ENCODE measurements at regions not wholly inside any gene's neighbourhood (a gene's known extent, or its start where the extent isn't known, plus 50 kb on each side); places are given as distances from the start of the nearest gene placed in this dataset.
"Not testable (repeated sequence)": the region's sequence is repeated elsewhere in the genome, so short reads cannot be mapped to it uniquely, and the experiment has no call there.

DNA sequence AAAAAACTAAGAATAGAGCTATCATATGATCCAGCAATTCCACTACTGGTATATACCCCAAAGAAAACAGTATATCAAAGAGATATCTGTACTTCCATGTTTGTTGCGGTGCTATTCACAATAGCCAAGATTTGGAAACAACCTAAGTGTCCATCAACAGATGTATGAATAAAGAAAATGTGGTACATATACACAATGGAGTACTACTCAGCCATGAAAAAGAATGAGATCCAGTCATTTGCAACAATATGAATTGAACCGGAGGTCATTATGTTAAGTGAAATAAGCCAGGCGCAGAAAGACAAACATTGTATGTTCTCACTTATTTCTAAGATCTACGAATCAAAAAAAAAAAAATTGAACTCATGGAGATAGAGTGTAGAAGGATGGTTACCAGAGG is 97.8 kb upstream of the MMADHC start:
- ATAC-seq, result not testable (repeated sequence)
- TF ChIP-seq ZNF8 (CRISPR knock-in tag; IDR thresholded peaks at IDR 0.05), result peak; percentile 90

DNA sequence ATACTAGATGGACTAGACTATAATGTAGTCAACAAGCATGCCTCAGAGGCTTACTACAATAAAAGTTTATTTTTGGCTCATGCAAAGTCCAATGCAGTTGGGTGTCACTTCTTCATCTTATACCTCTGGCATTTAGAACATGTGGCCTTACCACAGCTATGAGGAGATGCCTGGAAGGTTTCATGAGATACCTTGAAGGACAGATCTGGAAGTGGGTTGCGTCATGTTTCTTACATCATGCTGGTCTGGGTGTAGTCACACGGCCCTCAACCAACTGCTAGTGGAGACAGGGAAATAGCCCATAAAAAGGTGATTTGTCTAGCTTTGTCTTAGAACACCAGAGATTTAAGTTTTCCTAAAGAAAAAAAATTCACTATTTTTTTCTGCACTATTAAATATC is 91.7 kb upstream of the MMADHC start:
- TF ChIP-seq ISL1 (CRISPR knock-in tag; IDR thresholded peaks at IDR 0.05), result no peak
- no peak for TF ChIP-seq ZC3H10 (CRISPR knock-in tag; IDR thresholded peaks at IDR 0.05)
- TF ChIP-seq TOX (CRISPR knock-in tag; IDR thresholded peaks at IDR 0.05; ENCODE audit: borderline replicate concordance), result no peak
- TF ChIP-seq OSR1 (CRISPR knock-in tag; IDR thresholded peaks at IDR 0.05), result no peak
- ATAC-seq, result no peak

DNA sequence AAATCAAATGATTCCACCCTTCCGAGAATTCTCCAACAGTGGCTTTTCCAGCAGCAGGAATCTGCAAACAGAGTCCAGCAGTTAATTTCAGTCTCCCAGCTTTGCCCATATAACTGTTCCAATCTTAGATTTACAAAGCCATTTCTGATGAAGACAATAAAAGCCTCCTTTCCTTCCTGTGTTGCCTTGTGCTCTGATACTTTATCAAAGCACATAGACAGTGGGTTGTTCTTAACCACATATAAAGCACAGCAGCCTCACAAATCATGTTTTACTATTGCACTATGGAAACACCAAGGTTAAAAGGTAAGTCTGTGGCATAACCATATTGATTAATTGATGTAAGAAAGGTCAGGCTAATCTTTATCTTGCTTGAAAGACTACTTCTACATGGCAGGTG is 89.8 kb upstream of the MMADHC start:
- no peak for ATAC-seq

DNA sequence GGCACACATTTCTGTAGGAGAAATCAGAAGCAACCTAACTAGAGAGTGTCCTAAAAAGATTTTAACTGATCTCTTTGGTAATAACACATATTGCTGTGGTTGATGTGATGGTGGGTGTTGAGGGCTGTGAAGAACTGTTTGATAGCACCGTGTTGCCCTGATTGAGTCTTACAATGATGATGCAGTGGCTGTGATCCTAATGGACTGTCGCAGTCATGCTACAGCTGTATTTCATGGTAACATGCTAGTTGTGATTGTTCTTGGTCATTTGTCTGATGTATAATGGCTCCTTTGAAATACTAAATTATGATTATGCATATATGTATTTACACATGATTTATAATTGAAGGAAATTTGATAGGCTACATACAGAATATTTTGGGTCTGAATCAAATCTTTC is 82.5 kb upstream of the MMADHC start:
- TF ChIP-seq ZNF8 (CRISPR knock-in tag; IDR thresholded peaks at IDR 0.05), result no peak
- TF ChIP-seq, protein P1, sequence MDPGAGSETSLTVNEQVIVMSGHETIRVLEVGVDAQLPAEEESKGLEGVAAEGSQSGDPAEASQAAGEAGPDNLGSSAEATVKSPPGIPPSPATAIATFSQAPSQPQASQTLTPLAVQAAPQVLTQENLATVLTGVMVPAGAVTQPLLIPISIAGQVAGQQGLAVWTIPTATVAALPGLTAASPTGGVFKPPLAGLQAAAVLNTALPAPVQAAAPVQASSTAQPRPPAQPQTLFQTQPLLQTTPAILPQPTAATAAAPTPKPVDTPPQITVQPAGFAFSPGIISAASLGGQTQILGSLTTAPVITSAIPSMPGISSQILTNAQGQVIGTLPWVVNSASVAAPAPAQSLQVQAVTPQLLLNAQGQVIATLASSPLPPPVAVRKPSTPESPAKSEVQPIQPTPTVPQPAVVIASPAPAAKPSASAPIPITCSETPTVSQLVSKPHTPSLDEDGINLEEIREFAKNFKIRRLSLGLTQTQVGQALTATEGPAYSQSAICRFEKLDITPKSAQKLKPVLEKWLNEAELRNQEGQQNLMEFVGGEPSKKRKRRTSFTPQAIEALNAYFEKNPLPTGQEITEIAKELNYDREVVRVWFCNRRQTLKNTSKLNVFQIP (CRISPR knock-in tag; IDR thresholded peaks at IDR 0.05; ENCODE audit: borderline replicate concordance, low read depth), result no peak
- no peak for TF ChIP-seq ZNF70 (CRISPR knock-in tag; IDR thresholded peaks at IDR 0.05)
- TF ChIP-seq ZFP30 (CRISPR knock-in tag; IDR thresholded peaks at IDR 0.05), result no peak
- TF ChIP-seq, protein P2, sequence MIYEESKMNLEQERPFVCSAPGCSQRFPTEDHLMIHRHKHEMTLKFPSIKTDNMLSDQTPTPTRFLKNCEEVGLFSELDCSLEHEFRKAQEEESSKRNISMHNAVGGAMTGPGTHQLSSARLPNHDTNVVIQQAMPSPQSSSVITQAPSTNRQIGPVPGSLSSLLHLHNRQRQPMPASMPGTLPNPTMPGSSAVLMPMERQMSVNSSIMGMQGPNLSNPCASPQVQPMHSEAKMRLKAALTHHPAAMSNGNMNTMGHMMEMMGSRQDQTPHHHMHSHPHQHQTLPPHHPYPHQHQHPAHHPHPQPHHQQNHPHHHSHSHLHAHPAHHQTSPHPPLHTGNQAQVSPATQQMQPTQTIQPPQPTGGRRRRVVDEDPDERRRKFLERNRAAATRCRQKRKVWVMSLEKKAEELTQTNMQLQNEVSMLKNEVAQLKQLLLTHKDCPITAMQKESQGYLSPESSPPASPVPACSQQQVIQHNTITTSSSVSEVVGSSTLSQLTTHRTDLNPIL (CRISPR knock-in tag; IDR thresholded peaks at IDR 0.05; ENCODE audit: low read depth), result no peak
- TF ChIP-seq TOX (CRISPR knock-in tag; IDR thresholded peaks at IDR 0.05; ENCODE audit: borderline replicate concordance), result no peak
- TF ChIP-seq SNAI2 (CRISPR knock-in tag; IDR thresholded peaks at IDR 0.05), result no peak
- TF ChIP-seq, protein P3, sequence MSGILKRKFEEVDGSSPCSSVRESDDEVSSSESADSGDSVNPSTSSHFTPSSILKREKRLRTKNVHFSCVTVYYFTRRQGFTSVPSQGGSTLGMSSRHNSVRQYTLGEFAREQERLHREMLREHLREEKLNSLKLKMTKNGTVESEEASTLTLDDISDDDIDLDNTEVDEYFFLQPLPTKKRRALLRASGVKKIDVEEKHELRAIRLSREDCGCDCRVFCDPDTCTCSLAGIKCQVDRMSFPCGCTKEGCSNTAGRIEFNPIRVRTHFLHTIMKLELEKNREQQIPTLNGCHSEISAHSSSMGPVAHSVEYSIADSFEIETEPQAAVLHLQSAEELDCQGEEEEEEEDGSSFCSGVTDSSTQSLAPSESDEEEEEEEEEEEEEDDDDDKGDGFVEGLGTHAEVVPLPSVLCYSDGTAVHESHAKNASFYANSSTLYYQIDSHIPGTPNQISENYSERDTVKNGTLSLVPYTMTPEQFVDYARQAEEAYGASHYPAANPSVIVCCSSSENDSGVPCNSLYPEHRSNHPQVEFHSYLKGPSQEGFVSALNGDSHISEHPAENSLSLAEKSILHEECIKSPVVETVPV (CRISPR knock-in tag; IDR thresholded peaks at IDR 0.05), result no peak
- TF ChIP-seq BACH2 (CRISPR knock-in tag; IDR thresholded peaks at IDR 0.05; ENCODE audit: borderline replicate concordance), result no peak
- TF ChIP-seq ARNTL (CRISPR knock-in tag; IDR thresholded peaks at IDR 0.05; ENCODE audit: borderline replicate concordance, low read depth), result no peak
- no peak for TF ChIP-seq ZNF565 (CRISPR knock-in tag; conservative IDR thresholded peaks at IDR 0.05; ENCODE audit: low read depth)
- TF ChIP-seq GLIS3 (CRISPR knock-in tag; IDR thresholded peaks at IDR 0.05), result no peak
- TF ChIP-seq TCF4 (CRISPR knock-in tag; IDR thresholded peaks at IDR 0.05; ENCODE audit: borderline replicate concordance), result no peak
- ATAC-seq, result no peak

More for the DNA sequence above, 89.8 kb upstream of the MMADHC start:
- no peak for TF ChIP-seq ZNF8 (CRISPR knock-in tag; IDR thresholded peaks at IDR 0.05)

DNA sequence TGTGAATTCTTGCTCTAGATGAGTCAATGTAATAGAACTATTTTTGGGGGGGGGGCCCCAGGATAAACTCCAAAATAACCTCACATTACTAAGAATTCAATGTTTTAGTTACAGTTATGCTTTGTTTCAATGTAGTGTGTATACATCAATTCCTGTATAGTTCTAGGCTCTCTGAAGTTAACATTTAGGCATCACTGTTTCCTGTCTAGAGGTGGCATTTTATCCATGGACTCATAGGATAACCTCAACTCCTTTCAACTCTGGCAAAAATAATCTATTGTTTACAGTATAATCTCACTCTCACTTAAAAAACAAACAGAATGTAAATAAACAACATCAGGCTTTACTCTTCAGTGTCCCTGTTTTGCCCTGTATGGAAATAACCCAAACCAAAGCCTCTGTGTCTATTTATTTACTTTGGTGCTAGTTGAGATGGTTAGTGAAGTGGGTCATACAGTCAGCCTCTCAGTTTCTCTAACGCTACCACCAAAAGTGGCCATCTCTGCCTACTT is 79.3 kb upstream of the MMADHC start:
- TF ChIP-seq, protein P2 (CRISPR knock-in tag; IDR thresholded peaks at IDR 0.05; ENCODE audit: low read depth), result no peak
- TF ChIP-seq CSDC2 (CRISPR knock-in tag; IDR thresholded peaks at IDR 0.05) (no peak), OSR1 (CRISPR knock-in tag; IDR thresholded peaks at IDR 0.05) (no peak)
- no peak for ATAC-seq

DNA sequence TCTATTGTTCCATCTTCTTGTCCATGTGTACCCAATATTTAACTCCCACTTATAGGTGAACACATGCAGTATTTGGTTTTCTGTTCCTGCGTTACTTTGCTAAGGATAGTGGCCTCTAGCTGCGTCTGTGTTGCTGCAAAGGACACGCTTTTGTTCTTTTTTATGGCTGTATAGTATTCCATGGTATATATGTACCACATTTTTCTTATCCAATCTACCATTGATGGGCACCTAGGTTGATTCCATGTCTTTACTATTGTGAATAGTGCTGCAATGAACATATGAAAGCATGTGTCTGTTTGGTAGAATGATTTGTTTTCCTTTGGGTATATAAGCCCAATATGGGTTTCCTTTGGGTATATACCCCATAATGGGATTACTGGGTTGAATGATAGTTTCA is 77.3 kb upstream of the MMADHC start:
- no peak for ATAC-seq
- TF ChIP-seq GLIS3 (CRISPR knock-in tag; IDR thresholded peaks at IDR 0.05) (no peak), BACH2 (CRISPR knock-in tag; IDR thresholded peaks at IDR 0.05; ENCODE audit: borderline replicate concordance) (no peak), ZNF8 (CRISPR knock-in tag; IDR thresholded peaks at IDR 0.05) (peak; percentile 53; the same call in 1 of the 2 replicates)
- TF ChIP-seq, protein P4, sequence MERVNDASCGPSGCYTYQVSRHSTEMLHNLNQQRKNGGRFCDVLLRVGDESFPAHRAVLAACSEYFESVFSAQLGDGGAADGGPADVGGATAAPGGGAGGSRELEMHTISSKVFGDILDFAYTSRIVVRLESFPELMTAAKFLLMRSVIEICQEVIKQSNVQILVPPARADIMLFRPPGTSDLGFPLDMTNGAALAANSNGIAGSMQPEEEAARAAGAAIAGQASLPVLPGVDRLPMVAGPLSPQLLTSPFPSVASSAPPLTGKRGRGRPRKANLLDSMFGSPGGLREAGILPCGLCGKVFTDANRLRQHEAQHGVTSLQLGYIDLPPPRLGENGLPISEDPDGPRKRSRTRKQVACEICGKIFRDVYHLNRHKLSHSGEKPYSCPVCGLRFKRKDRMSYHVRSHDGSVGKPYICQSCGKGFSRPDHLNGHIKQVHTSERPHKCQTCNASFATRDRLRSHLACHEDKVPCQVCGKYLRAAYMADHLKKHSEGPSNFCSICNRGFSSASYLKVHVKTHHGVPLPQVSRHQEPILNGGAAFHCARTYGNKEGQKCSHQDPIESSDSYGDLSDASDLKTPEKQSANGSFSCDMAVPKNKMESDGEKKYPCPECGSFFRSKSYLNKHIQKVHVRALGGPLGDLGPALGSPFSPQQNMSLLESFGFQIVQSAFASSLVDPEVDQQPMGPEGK (CRISPR knock-in tag; IDR thresholded peaks at IDR 0.05; ENCODE audit: borderline replicate concordance), result no peak

Measured in SK-N-SH treated with all-trans-retinoic acid at 6 μM for 48 hours (cell line).